Cardiac muscle cell (in vitro differentiated cells and primary cell): ENCODE measurements at regions not wholly inside any gene's neighbourhood (a gene's known extent, or its start where the extent isn't known, plus 50 kb on each side); places are given as distances from the start of the nearest gene placed in this dataset.

Experiments
- DNase-seq, 2 donors: peaks; one replicate each; pipeline versions ENCODE4 v3.0.0 to v3.0.0-alpha.2; 2010 to 2017; ENCODE audit warnings: low read depth in 1 of 2, low spot score in 1 of 2
- H3K27ac ChIP-seq: fragments of 200-600 bp; sonication (generic); 2 replicates; pipeline ENCODE4 v1.5.1; 2016
- H3K27me3 ChIP-seq: fragments of 200-600 bp; sonication (generic); 2 replicates; pipeline ENCODE4 v1.6.0; 2016; ENCODE audit warnings: control low read depth
- H3K36me3 ChIP-seq: fragments of 200-600 bp; sonication (generic); 2 replicates; pipeline ENCODE4 v1.5.1; 2016; ENCODE audit warnings: control low read depth
- H3K4me1 ChIP-seq: fragments of 200-600 bp; sonication (generic); 2 replicates; pipeline ENCODE4 v1.8.1; 2017; ENCODE audit warnings: low read depth, mild to moderate bottlenecking, mixed run types
- H3K4me3 ChIP-seq: fragments of 200-600 bp; sonication (generic); 2 replicates; pipeline ENCODE4 v1.5.1; 2016; ENCODE audit warnings: mild to moderate bottlenecking
- H3K9me3 ChIP-seq: fragments of 200-600 bp; sonication (generic); 2 replicates; pipeline ENCODE4 v1.5.1; 2017; ENCODE audit warnings: low read depth, mild to moderate bottlenecking, control low read depth
- CTCF ChIP-seq: IDR thresholded peaks from 2 replicates; pipeline ENCODE4 v1.5.1; 2012; ENCODE audit warnings: low read depth, mild to moderate bottlenecking, low read length

- TF ChIP-seq CTCF = no peak
- DNase-seq = no peak
- Histone ChIP-seq H3K4me3 (no peak overlapping the region), H3K36me3 (no peaks in the 10 kb centered on the region), H3K27ac (no peak overlapping the region), H3K27me3 (no peaks in the 10 kb centered on the region), H3K4me1 (no peaks in the 10 kb centered on the region), H3K9me3 (no peaks in the 10 kb centered on the region)
These were observed 257.9 kb upstream of the ADAMTS16 start for GRCh38 chr5:4882186-4882585.

GRCh38 chr5:4883360-4883759 is 256.8 kb upstream of the ADAMTS16 start:
- Histone ChIP-seq H3K4me1 (no peaks in the 10 kb centered on the region), H3K27me3 (no peaks in the 10 kb centered on the region), H3K36me3 (no peaks in the 10 kb centered on the region), H3K27ac (no peak overlapping the region), H3K9me3 (no peaks in the 10 kb centered on the region), H3K4me3 (no peak overlapping the region)
- TF ChIP-seq CTCF = no peak
- DNase-seq = no peak

- no peaks in the 10 kb centered on the region for H3K9me3 ChIP-seq
- no peak for TF ChIP-seq CTCF
- no peak overlapping the region for H3K4me3 ChIP-seq
- H3K27me3 ChIP-seq = no peaks in the 10 kb centered on the region
- H3K4me1 ChIP-seq = no peaks in the 10 kb centered on the region
- H3K27ac ChIP-seq = no peak overlapping the region
- H3K36me3 ChIP-seq = no peaks in the 10 kb centered on the region
- no peak for DNase-seq
These were observed 246.9 kb upstream of the ADAMTS16 start for GRCh38 chr5:4893063-4893744.

DNA sequence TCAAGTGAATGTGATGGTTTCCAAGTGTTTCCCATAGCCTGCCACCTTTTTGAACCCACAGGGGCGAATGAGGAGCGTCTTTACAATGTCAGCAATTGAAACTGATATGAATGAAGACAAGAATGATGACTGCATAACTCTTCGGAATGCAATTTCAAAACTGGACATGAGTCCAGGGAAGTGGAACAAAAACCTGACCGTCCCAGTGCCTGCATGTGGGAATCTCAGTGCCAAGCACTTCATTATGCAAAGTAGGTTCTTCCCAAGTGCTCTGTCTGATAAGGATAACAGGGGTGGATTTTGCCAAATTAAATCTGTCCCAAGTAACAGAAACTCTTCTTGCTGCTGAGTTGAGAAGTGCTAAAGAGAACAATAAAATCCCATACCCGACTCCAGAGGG is 243.8 kb upstream of the ADAMTS16 start:
- no peak overlapping the region for H3K4me3 ChIP-seq
- DNase-seq = no peak
- H3K27ac ChIP-seq = no peak overlapping the region
- H3K9me3 ChIP-seq = no peaks in the 10 kb centered on the region
- no peaks in the 10 kb centered on the region for H3K4me1 ChIP-seq
- no peak for TF ChIP-seq CTCF
- H3K36me3 ChIP-seq = no peaks in the 10 kb centered on the region
- no peaks in the 10 kb centered on the region for H3K27me3 ChIP-seq

GRCh38 chr5:4901305-4901811 is 238.8 kb upstream of the ADAMTS16 start:
- Histone ChIP-seq H3K4me1 (no peaks in the 10 kb centered on the region), H3K27me3 (no peaks in the 10 kb centered on the region), H3K9me3 (no peaks in the 10 kb centered on the region), H3K4me3 (no peak overlapping the region), H3K27ac (no peak overlapping the region), H3K36me3 (no peaks in the 10 kb centered on the region)
- no peak for TF ChIP-seq CTCF
- no peak for DNase-seq
